ENCODE measurements at regions not wholly inside any gene's neighbourhood (a gene's known extent, or its start where the extent isn't known, plus 50 kb on each side); places are given as distances from the start of the nearest gene placed in this dataset.

- H3K27me3 Mint-ChIP-seq, result no peaks in the 10 kb centered on the region
- H3K9me3 Mint-ChIP-seq, result peaks cover 11% of the 10 kb centered on the region
- no peak for DNase-seq
- ATAC-seq, result no peak
- H3K27ac Mint-ChIP-seq, result no peak overlapping the region
- H3K36me3 Mint-ChIP-seq (ENCODE audit: low read depth), result peaks cover 1% of the 10 kb centered on the region
- no peak overlapping the region for H3K4me3 Mint-ChIP-seq
- no peaks in the 10 kb centered on the region for H3K4me1 Mint-ChIP-seq
Measured at GRCh38 chr9:116027096-116027495, 126.5 kb upstream of the PAPPA start.

GRCh38 chr9:116027511-116027910, 126.1 kb upstream of the PAPPA start:
- Mint-ChIP-seq H3K4me3 (no peak overlapping the region), H3K36me3 (ENCODE audit: low read depth) (peaks cover 1% of the 10 kb centered on the region), H3K27me3 (no peaks in the 10 kb centered on the region), H3K27ac (no peak overlapping the region), H3K4me1 (no peaks in the 10 kb centered on the region), H3K9me3 (peaks cover 11% of the 10 kb centered on the region)
- DNase-seq, result no peak
- no peak for ATAC-seq

GRCh38 chr9:116027951-116028350, 125.6 kb upstream of the PAPPA start:
- no peaks in the 10 kb centered on the region for H3K27me3 Mint-ChIP-seq
- H3K36me3 Mint-ChIP-seq (ENCODE audit: low read depth), result peaks cover 1% of the 10 kb centered on the region
- DNase-seq (no peak), ATAC-seq (no peak)
- H3K27ac Mint-ChIP-seq, result no peak overlapping the region
- no peaks in the 10 kb centered on the region for H3K4me1 Mint-ChIP-seq
- H3K9me3 Mint-ChIP-seq, result peaks cover 11% of the 10 kb centered on the region
- H3K4me3 Mint-ChIP-seq, result no peak overlapping the region

GRCh38 chr9:116030517-116030916, 123.1 kb upstream of the PAPPA start:
- no peak for DNase-seq
- no peak overlapping the region for H3K4me3 Mint-ChIP-seq
- no peak for ATAC-seq
- peaks cover 11% of the 10 kb centered on the region for H3K9me3 Mint-ChIP-seq
- H3K4me1 Mint-ChIP-seq, result no peaks in the 10 kb centered on the region
- no peak overlapping the region for H3K27ac Mint-ChIP-seq
- H3K27me3 Mint-ChIP-seq, result no peaks in the 10 kb centered on the region
- H3K36me3 Mint-ChIP-seq (ENCODE audit: low read depth), result no peaks in the 10 kb centered on the region

GRCh38 chr9:116032683-116033440, 120.7 kb upstream of the PAPPA start:
- no peak overlapping the region for H3K27ac Mint-ChIP-seq
- DNase-seq (no peak), ATAC-seq (no peak)
- peaks cover 15% of the 10 kb centered on the region for H3K9me3 Mint-ChIP-seq
- H3K4me3 Mint-ChIP-seq, result no peak overlapping the region
- H3K4me1 Mint-ChIP-seq, result no peaks in the 10 kb centered on the region
- H3K36me3 Mint-ChIP-seq (ENCODE audit: low read depth), result no peaks in the 10 kb centered on the region
- no peaks in the 10 kb centered on the region for H3K27me3 Mint-ChIP-seq

- H3K4me3 Mint-ChIP-seq, result no peak overlapping the region
- ATAC-seq, result no peak
- no peak for DNase-seq
- H3K9me3 Mint-ChIP-seq, result peaks cover 4% of the 10 kb centered on the region
- no peaks in the 10 kb centered on the region for H3K36me3 Mint-ChIP-seq (ENCODE audit: low read depth)
- H3K27me3 Mint-ChIP-seq, result no peaks in the 10 kb centered on the region
- no peaks in the 10 kb centered on the region for H3K4me1 Mint-ChIP-seq
- H3K27ac Mint-ChIP-seq, result no peak overlapping the region
Measured at GRCh38 chr9:116039312-116039711, 114.3 kb upstream of the PAPPA start.

GRCh38 chr9:116039893-116040292, 113.7 kb upstream of the PAPPA start:
- DNase-seq (no peak), ATAC-seq (no peak)
- no peaks in the 10 kb centered on the region for H3K27me3 Mint-ChIP-seq
- H3K27ac Mint-ChIP-seq, result no peak overlapping the region
- H3K4me1 Mint-ChIP-seq, result no peaks in the 10 kb centered on the region
- H3K9me3 Mint-ChIP-seq, result peaks cover 4% of the 10 kb centered on the region
- no peak overlapping the region for H3K4me3 Mint-ChIP-seq
- H3K36me3 Mint-ChIP-seq (ENCODE audit: low read depth), result no peaks in the 10 kb centered on the region

GRCh38 chr9:116042321-116042720, 111.3 kb upstream of the PAPPA start:
- DNase-seq, result no peak
- Mint-ChIP-seq H3K36me3 (ENCODE audit: low read depth) (no peaks in the 10 kb centered on the region), H3K27ac (no peak overlapping the region), H3K4me3 (no peak overlapping the region), H3K27me3 (no peaks in the 10 kb centered on the region), H3K4me1 (no peaks in the 10 kb centered on the region), H3K9me3 (no peaks in the 10 kb centered on the region)
- ATAC-seq, result no peak

- no peak for ATAC-seq
- Mint-ChIP-seq H3K4me3 (no peak overlapping the region), H3K27ac (no peak overlapping the region)
Measured at GRCh38 chr9:116045083-116045482, 108.5 kb upstream of the PAPPA start.

GRCh38 chr9:116048081-116048480, 105.5 kb upstream of the PAPPA start:
- H3K27me3 Mint-ChIP-seq, result no peaks in the 10 kb centered on the region
- no peaks in the 10 kb centered on the region for H3K4me1 Mint-ChIP-seq
- H3K27ac Mint-ChIP-seq, result no peak overlapping the region
- no peaks in the 10 kb centered on the region for H3K36me3 Mint-ChIP-seq (ENCODE audit: low read depth)
- H3K4me3 Mint-ChIP-seq, result no peak overlapping the region
- ATAC-seq (no peak), DNase-seq (no peak)
- no peaks in the 10 kb centered on the region for H3K9me3 Mint-ChIP-seq

More at GRCh38 chr9:116045083-116045482, 108.5 kb upstream of the PAPPA start:
- no peaks in the 10 kb centered on the region for H3K9me3 Mint-ChIP-seq
- H3K36me3 Mint-ChIP-seq (ENCODE audit: low read depth), result no peaks in the 10 kb centered on the region
- H3K4me1 Mint-ChIP-seq, result no peaks in the 10 kb centered on the region
- no peaks in the 10 kb centered on the region for H3K27me3 Mint-ChIP-seq
- DNase-seq, result no peak

GRCh38 chr9:116049456-116049855, 104.1 kb upstream of the PAPPA start:
- H3K4me1 Mint-ChIP-seq, result no peaks in the 10 kb centered on the region
- DNase-seq (no peak), ATAC-seq (no peak)
- H3K27ac Mint-ChIP-seq, result no peak overlapping the region
- no peak overlapping the region for H3K4me3 Mint-ChIP-seq
- no peaks in the 10 kb centered on the region for H3K36me3 Mint-ChIP-seq (ENCODE audit: low read depth)
- no peaks in the 10 kb centered on the region for H3K27me3 Mint-ChIP-seq
- peaks cover 7% of the 10 kb centered on the region for H3K9me3 Mint-ChIP-seq

- no peaks in the 10 kb centered on the region for H3K4me1 Mint-ChIP-seq
- ATAC-seq, result no peak
- no peak for DNase-seq
Measured at GRCh38 chr9:116051528-116051927, 102.1 kb upstream of the PAPPA start.

GRCh38 chr9:116055536-116055935, 98.1 kb upstream of the PAPPA start:
- ATAC-seq, result no peak
- DNase-seq, result no peak
- Mint-ChIP-seq H3K36me3 (ENCODE audit: low read depth) (no peaks in the 10 kb centered on the region), H3K4me3 (no peak overlapping the region), H3K4me1 (no peaks in the 10 kb centered on the region), H3K9me3 (peaks cover 11% of the 10 kb centered on the region), H3K27ac (no peak overlapping the region), H3K27me3 (no peaks in the 10 kb centered on the region)

More at GRCh38 chr9:116051528-116051927, 102.1 kb upstream of the PAPPA start:
- peaks cover 10% of the 10 kb centered on the region for H3K9me3 Mint-ChIP-seq
- no peaks in the 10 kb centered on the region for H3K27me3 Mint-ChIP-seq
- H3K36me3 Mint-ChIP-seq (ENCODE audit: low read depth), result no peaks in the 10 kb centered on the region
- H3K4me3 Mint-ChIP-seq, result no peak overlapping the region
- no peak overlapping the region for H3K27ac Mint-ChIP-seq

- H3K4me3 Mint-ChIP-seq, result no peak overlapping the region
- no peaks in the 10 kb centered on the region for H3K36me3 Mint-ChIP-seq (ENCODE audit: low read depth)
- H3K27ac Mint-ChIP-seq, result no peak overlapping the region
- H3K9me3 Mint-ChIP-seq, result peaks cover 15% of the 10 kb centered on the region
- no peak for ATAC-seq
- no peaks in the 10 kb centered on the region for H3K4me1 Mint-ChIP-seq
- H3K27me3 Mint-ChIP-seq, result no peaks in the 10 kb centered on the region
- no peak for DNase-seq
Measured at GRCh38 chr9:116057371-116057770, 96.2 kb upstream of the PAPPA start.

GRCh38 chr9:116058421-116058820, 95.2 kb upstream of the PAPPA start:
- Mint-ChIP-seq H3K4me1 (no peaks in the 10 kb centered on the region), H3K9me3 (peaks cover 15% of the 10 kb centered on the region), H3K27ac (no peak overlapping the region), H3K27me3 (no peaks in the 10 kb centered on the region), H3K36me3 (ENCODE audit: low read depth) (no peaks in the 10 kb centered on the region), H3K4me3 (no peak overlapping the region)
- ATAC-seq (no peak), DNase-seq (no peak)

- Mint-ChIP-seq H3K36me3 (ENCODE audit: low read depth) (no peaks in the 10 kb centered on the region), H3K4me3 (no peak overlapping the region), H3K9me3 (peaks cover 8% of the 10 kb centered on the region), H3K4me1 (no peaks in the 10 kb centered on the region), H3K27me3 (no peaks in the 10 kb centered on the region), H3K27ac (no peak overlapping the region)
- ATAC-seq (no peak), DNase-seq (no peak)
Measured at GRCh38 chr9:116059466-116059865, 94.1 kb upstream of the PAPPA start.
